PC-3 (cell line): ENCODE measurements at regions not wholly inside any gene's neighbourhood (a gene's known extent, or its start where the extent isn't known, plus 50 kb on each side); places are given as distances from the start of the nearest gene placed in this dataset.

Experiments
- CTCF ChIP-seq: fragments of 300-600 bp; sonication (generic); conservative IDR thresholded peaks from 2 replicates; pipeline ENCODE4 v1.5.1; 2017; ENCODE audit warnings: antibody characterized with exemption, low read depth, mild to moderate bottlenecking, low read length
- EZH2 ChIP-seq: fragments of 300-600 bp; sonication (generic); IDR thresholded peaks from one replicate; pipeline ENCODE4 v1.6.1; 2017; ENCODE audit warnings: antibody characterized with exemption, mild to moderate bottlenecking, low read length; ENCODE audit not compliant: unreplicated experiment
- EZH2phosphoT487 ChIP-seq: fragments of 300-600 bp; sonication (generic); IDR thresholded peaks from 2 replicates; pipeline ENCODE4 v1.6.1; 2018; ENCODE audit warnings: mild to moderate bottlenecking, antibody characterized with exemption, low read length, borderline replicate concordance

- TF ChIP-seq CTCF: no peak
- no peak for TF ChIP-seq EZH2
- TF ChIP-seq EZH2phosphoT487: no peak
These were observed 671.3 kb upstream of the CHAC2 start for GRCh38 chr2:53096351-53096750.
